ENCODE measurements at regions not wholly inside any gene's neighbourhood (a gene's known extent, or its start where the extent isn't known, plus 50 kb on each side); places are given as distances from the start of the nearest gene placed in this dataset.

DNA sequence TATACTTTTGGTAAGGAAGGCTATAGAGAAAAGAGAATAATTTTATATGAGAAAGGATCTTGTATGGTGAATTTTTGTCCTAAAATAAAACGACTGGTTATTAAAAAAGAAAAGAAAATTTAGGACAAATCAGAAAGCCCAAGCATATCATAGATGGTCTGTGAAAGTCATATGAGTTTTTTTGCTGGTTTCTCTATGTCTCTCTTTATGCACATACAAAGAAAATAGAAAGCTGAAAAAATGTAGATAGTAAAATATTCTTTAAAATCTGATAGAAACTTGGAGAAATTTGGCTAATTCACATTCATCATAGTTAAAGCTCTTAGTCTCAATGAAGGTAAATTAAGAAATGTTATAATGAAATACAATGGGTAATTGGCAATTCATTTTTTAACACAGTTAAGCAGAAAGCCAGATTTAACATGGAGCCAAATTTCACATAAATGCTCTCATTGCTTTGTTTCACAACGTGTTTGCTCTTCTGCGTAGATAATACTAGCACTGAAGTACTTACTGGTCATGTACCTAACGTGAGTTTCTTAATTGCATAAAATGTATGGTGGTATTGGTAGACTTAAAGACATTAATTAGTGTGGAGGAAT lies 621.5 kb upstream of the ATXN8OS start:
- TF ChIP-seq, protein P1, sequence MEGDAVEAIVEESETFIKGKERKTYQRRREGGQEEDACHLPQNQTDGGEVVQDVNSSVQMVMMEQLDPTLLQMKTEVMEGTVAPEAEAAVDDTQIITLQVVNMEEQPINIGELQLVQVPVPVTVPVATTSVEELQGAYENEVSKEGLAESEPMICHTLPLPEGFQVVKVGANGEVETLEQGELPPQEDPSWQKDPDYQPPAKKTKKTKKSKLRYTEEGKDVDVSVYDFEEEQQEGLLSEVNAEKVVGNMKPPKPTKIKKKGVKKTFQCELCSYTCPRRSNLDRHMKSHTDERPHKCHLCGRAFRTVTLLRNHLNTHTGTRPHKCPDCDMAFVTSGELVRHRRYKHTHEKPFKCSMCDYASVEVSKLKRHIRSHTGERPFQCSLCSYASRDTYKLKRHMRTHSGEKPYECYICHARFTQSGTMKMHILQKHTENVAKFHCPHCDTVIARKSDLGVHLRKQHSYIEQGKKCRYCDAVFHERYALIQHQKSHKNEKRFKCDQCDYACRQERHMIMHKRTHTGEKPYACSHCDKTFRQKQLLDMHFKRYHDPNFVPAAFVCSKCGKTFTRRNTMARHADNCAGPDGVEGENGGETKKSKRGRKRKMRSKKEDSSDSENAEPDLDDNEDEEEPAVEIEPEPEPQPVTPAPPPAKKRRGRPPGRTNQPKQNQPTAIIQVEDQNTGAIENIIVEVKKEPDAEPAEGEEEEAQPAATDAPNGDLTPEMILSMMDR (IDR thresholded peaks at IDR 0.05) = no peak
- no peak for TF ChIP-seq POLR2AphosphoS5 (IDR thresholded peaks at IDR 0.05; ENCODE audit: low read depth, low read length)
- TF ChIP-seq, protein P2, sequence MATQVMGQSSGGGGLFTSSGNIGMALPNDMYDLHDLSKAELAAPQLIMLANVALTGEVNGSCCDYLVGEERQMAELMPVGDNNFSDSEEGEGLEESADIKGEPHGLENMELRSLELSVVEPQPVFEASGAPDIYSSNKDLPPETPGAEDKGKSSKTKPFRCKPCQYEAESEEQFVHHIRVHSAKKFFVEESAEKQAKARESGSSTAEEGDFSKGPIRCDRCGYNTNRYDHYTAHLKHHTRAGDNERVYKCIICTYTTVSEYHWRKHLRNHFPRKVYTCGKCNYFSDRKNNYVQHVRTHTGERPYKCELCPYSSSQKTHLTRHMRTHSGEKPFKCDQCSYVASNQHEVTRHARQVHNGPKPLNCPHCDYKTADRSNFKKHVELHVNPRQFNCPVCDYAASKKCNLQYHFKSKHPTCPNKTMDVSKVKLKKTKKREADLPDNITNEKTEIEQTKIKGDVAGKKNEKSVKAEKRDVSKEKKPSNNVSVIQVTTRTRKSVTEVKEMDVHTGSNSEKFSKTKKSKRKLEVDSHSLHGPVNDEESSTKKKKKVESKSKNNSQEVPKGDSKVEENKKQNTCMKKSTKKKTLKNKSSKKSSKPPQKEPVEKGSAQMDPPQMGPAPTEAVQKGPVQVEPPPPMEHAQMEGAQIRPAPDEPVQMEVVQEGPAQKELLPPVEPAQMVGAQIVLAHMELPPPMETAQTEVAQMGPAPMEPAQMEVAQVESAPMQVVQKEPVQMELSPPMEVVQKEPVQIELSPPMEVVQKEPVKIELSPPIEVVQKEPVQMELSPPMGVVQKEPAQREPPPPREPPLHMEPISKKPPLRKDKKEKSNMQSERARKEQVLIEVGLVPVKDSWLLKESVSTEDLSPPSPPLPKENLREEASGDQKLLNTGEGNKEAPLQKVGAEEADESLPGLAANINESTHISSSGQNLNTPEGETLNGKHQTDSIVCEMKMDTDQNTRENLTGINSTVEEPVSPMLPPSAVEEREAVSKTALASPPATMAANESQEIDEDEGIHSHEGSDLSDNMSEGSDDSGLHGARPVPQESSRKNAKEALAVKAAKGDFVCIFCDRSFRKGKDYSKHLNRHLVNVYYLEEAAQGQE (IDR thresholded peaks at IDR 0.05; ENCODE audit: insufficient read depth in 1 of 2, low read depth in 2 of 2, low read length in 1 of 2) = no peak
- TF ChIP-seq SIN3A (IDR thresholded peaks at IDR 0.05; ENCODE audit: borderline replicate concordance, insufficient read depth, low read depth, low read length) = no peak
- no peak for TF ChIP-seq TCF7L2 (IDR thresholded peaks at IDR 0.05; ENCODE audit: low read depth, low read length)
